Mesendoderm (in vitro differentiated cells): ENCODE measurements at regions not wholly inside any gene's neighbourhood (a gene's known extent, or its start where the extent isn't known, plus 50 kb on each side); places are given as distances from the start of the nearest gene placed in this dataset.

Experiments
- DNase-seq: peaks from one replicate; pipeline ENCODE4 v3.0.0; 2013
- H2AK5ac ChIP-seq: 2 replicates; pipeline ENCODE4 v1.6.1; 2013; ENCODE audit warnings: low read length, inconsistent platforms
- H2BK120ac ChIP-seq: 2 replicates; pipeline ENCODE4 v1.6.1; 2013; ENCODE audit warnings: low read depth, mild to moderate bottlenecking, low read length, moderate library complexity, mixed read lengths
- H2BK15ac ChIP-seq: replicated peaks from 2 replicates; pipeline ENCODE4 v1.6.1; 2013; ENCODE audit warnings: low read depth, mild to moderate bottlenecking, moderate library complexity
- H2BK5ac ChIP-seq: 2 replicates; pipeline ENCODE4 v1.6.1; 2013; ENCODE audit warnings: low read length, inconsistent platforms
- H3K18ac ChIP-seq: 2 replicates; pipeline ENCODE4 v1.6.1; 2013; ENCODE audit warnings: mild to moderate bottlenecking, low read length, mixed read lengths
- H3K23ac ChIP-seq: one replicate; pipeline ENCODE4 v1.6.1; 2013; ENCODE audit warnings: low read length
- H3K27ac ChIP-seq: 2 replicates; pipeline ENCODE4 v1.5.1; 2013; ENCODE audit warnings: low read depth, mild to moderate bottlenecking, inconsistent platforms, low read length, moderate library complexity
- H3K27me3 ChIP-seq: 2 replicates; pipeline ENCODE4 v1.6.1; 2013; ENCODE audit warnings: low read length, control low read depth, mild to moderate bottlenecking, inconsistent platforms; ENCODE audit not compliant: insufficient read depth, poor library complexity
- H3K36me3 ChIP-seq: 2 replicates; pipeline ENCODE4 v1.6.1; 2013; ENCODE audit warnings: low read length, inconsistent platforms; ENCODE audit not compliant: control insufficient read depth, insufficient read depth
- H3K4ac ChIP-seq: one replicate; pipeline ENCODE4 v1.6.1; 2013; ENCODE audit warnings: low read depth, mild to moderate bottlenecking, low read length, moderate library complexity
- H3K4me1 ChIP-seq: 2 replicates; pipeline ENCODE4 v1.6.1; 2013; ENCODE audit warnings: low read depth, low read length, inconsistent platforms; ENCODE audit not compliant: control insufficient read depth
- H3K4me2 ChIP-seq: 2 replicates; pipeline ENCODE4 v1.6.1; 2013; ENCODE audit warnings: low read length
- H3K4me3 ChIP-seq: 2 replicates; pipeline ENCODE4 v1.5.1; 2013; ENCODE audit warnings: mild to moderate bottlenecking, low read length
- H3K56ac ChIP-seq: one replicate; pipeline ENCODE4 v1.6.1; 2013; ENCODE audit warnings: low read length
- H3K79me1 ChIP-seq: 2 replicates; pipeline ENCODE4 v1.6.1; 2013; ENCODE audit warnings: low read length, inconsistent platforms
- H3K79me2 ChIP-seq: 2 replicates; pipeline ENCODE4 v1.6.1; 2013; ENCODE audit warnings: mild to moderate bottlenecking, low read length; ENCODE audit not compliant: control insufficient read depth, insufficient read depth
- H3K9ac ChIP-seq: 2 replicates; pipeline ENCODE4 v1.6.1; 2013; ENCODE audit warnings: low read length, inconsistent platforms
- H4K5ac ChIP-seq: one replicate; pipeline ENCODE4 v1.6.1; 2013; ENCODE audit warnings: low read length
- H4K8ac ChIP-seq: one replicate; pipeline ENCODE4 v1.6.1; 2013; ENCODE audit warnings: low read depth, mild to moderate bottlenecking, control low read depth, low read length, moderate library complexity
- WGBS: extraction: QIAGEN DNeasy Blood & Tissue Kit; methylation state at CpG from one replicate; pipeline ENCODE4 v1.1.7; 2013; ENCODE audit warnings: low lambda C conversion rate, missing lambda C conversion rate; ENCODE audit not compliant: insufficient coverage; ENCODE audit errors: extremely low coverage; 5-methylcytosine and 5-hydroxymethylcytosine counted together

GRCh38 chr1:81409262-81409661, 391.5 kb upstream of the ADGRL2 start:
- H4K8ac ChIP-seq, result no peak overlapping the region

GRCh38 chr1:81408419-81408818, 392.3 kb upstream of the ADGRL2 start:
- DNase-seq, result no peak
- no peak overlapping the region for H2BK5ac ChIP-seq
- no peak overlapping the region for H3K56ac ChIP-seq
- WGBS, result no CpG with 5 or more reads among the region's 6 CpGs
- no peak overlapping the region for H4K8ac ChIP-seq
- H4K5ac ChIP-seq, result no peak overlapping the region
- H3K79me1 ChIP-seq, result no peaks in the 10 kb centered on the region
- H3K4me1 ChIP-seq, result peaks cover 5% of the 10 kb centered on the region
- no peak overlapping the region for H3K27ac ChIP-seq
- no peak overlapping the region for H2BK120ac ChIP-seq
- H3K4me3 ChIP-seq, result no peak overlapping the region
- H3K4ac ChIP-seq, result no peak overlapping the region
- H3K18ac ChIP-seq, result no peak overlapping the region
- no peak overlapping the region for H3K23ac ChIP-seq
- no peaks in the 10 kb centered on the region for H3K79me2 ChIP-seq
- no peak overlapping the region for H3K4me2 ChIP-seq
- no peaks in the 10 kb centered on the region for H3K27me3 ChIP-seq
- H2AK5ac ChIP-seq, result no peak overlapping the region
- H2BK15ac ChIP-seq, result no peak overlapping the region
- H3K9ac ChIP-seq, result no peak overlapping the region
- H3K36me3 ChIP-seq, result no peaks in the 10 kb centered on the region

More at GRCh38 chr1:81409262-81409661, 391.5 kb upstream of the ADGRL2 start:
- Histone ChIP-seq H3K4me3 (no peak overlapping the region), H3K56ac (no peak overlapping the region), H3K4me2 (no peak overlapping the region), H3K27me3 (no peaks in the 10 kb centered on the region), H2BK5ac (no peak overlapping the region), H3K4me1 (peaks cover 5% of the 10 kb centered on the region), H3K9ac (no peak overlapping the region), H3K23ac (no peak overlapping the region), H3K79me1 (no peaks in the 10 kb centered on the region), H3K4ac (no peak overlapping the region), H3K79me2 (no peaks in the 10 kb centered on the region), H4K5ac (no peak overlapping the region), H2AK5ac (no peak overlapping the region), H3K36me3 (no peaks in the 10 kb centered on the region), H3K27ac (no peak overlapping the region), H2BK120ac (no peak overlapping the region), H3K18ac (no peak overlapping the region), H2BK15ac (no peak overlapping the region)
- DNase-seq, result no peak

DNA sequence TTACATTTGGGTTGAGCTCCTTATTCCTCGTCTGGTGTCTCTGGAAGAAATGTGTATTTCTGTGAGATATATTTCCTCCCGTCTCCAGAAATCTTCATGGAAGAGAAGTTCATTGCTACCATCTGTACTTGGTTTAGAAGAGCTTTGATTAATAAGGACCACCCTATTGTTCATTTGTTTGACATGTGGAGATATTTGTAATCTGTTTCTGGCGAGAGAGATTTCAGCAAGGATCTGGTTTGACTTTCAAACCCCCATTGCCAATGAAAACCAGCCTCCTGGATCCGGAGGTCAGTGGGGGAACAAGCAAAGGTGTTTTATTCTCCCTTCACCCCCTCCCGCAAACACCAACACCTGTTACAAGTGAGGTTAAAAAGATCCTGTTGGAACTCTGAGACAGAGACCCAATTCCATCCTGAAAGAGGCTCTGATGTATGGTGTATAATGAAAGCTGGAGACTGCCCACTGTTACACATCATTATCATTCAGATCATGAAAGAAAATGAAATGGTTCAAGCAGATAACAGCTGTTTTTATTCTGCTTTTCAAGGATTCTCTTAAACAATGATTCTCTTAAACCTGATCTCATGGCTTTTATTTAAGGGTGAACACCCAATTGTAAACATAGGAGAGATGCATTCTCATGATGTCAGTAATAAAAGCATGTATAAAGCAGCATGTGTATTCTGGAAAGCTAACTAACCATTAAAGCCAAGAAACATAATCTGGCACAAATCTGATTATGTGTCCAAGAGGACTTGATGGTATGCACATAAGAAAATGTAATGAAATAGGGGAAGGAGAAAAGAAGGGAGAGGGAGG, 393.5 kb upstream of the ADGRL2 start:
- no peak overlapping the region for H3K4ac ChIP-seq
- no peak overlapping the region for H2BK5ac ChIP-seq
- no peak for DNase-seq
- no peak overlapping the region for H3K4me2 ChIP-seq
- H2AK5ac ChIP-seq, result no peak overlapping the region
- peaks cover 5% of the 10 kb centered on the region for H3K4me1 ChIP-seq
- no peak overlapping the region for H3K56ac ChIP-seq
- H3K18ac ChIP-seq, result peak overlapping the region; percentile 30
- no peak overlapping the region for H4K8ac ChIP-seq
- no peak overlapping the region for H3K23ac ChIP-seq
- H3K36me3 ChIP-seq, result no peaks in the 10 kb centered on the region
- H2BK15ac ChIP-seq, result no peak overlapping the region
- H3K4me3 ChIP-seq, result no peak overlapping the region
- H3K79me2 ChIP-seq, result no peaks in the 10 kb centered on the region
- no peak overlapping the region for H4K5ac ChIP-seq
- H3K9ac ChIP-seq, result no peak overlapping the region
- no peak overlapping the region for H2BK120ac ChIP-seq
- no peaks in the 10 kb centered on the region for H3K79me1 ChIP-seq
- no CpG with 5 or more reads among the region's 5 CpGs for WGBS
- no peaks in the 10 kb centered on the region for H3K27me3 ChIP-seq
- H3K27ac ChIP-seq, result no peak overlapping the region

- Histone ChIP-seq H3K4me1 (peaks cover 5% of the 10 kb centered on the region), H2BK5ac (no peak overlapping the region), H3K27me3 (no peaks in the 10 kb centered on the region), H3K56ac (no peak overlapping the region), H4K8ac (no peak overlapping the region), H2BK15ac (no peak overlapping the region), H3K23ac (no peak overlapping the region), H3K79me2 (no peaks in the 10 kb centered on the region), H3K4me3 (no peak overlapping the region), H3K9ac (no peak overlapping the region), H3K79me1 (no peaks in the 10 kb centered on the region), H2AK5ac (no peak overlapping the region), H3K27ac (no peak overlapping the region), H3K4me2 (no peak overlapping the region), H4K5ac (no peak overlapping the region), H3K18ac (peak overlapping the region; percentile 28), H2BK120ac (no peak overlapping the region), H3K36me3 (no peaks in the 10 kb centered on the region), H3K4ac (no peak overlapping the region)
- no peak for DNase-seq
- no CpG with 5 or more reads among the region's 8 CpGs for WGBS
These were observed 394.3 kb upstream of the ADGRL2 start for GRCh38 chr1:81406292-81406999.

GRCh38 chr1:81398041-81398440, 402.7 kb upstream of the ADGRL2 start:
- H3K9ac ChIP-seq, result no peak overlapping the region
- no peak overlapping the region for H3K23ac ChIP-seq
- no peak for DNase-seq

More at GRCh38 chr1:81398041-81398440, 402.7 kb upstream of the ADGRL2 start:
- Histone ChIP-seq H3K4me1 (no peaks in the 10 kb centered on the region), H3K36me3 (no peaks in the 10 kb centered on the region), H3K79me1 (no peaks in the 10 kb centered on the region), H2BK15ac (no peak overlapping the region), H3K27me3 (no peaks in the 10 kb centered on the region), H3K4me3 (no peak overlapping the region), H3K27ac (no peak overlapping the region), H2BK5ac (no peak overlapping the region), H3K56ac (no peak overlapping the region), H3K4ac (no peak overlapping the region), H4K5ac (no peak overlapping the region), H2AK5ac (no peak overlapping the region), H3K79me2 (no peaks in the 10 kb centered on the region), H3K18ac (no peak overlapping the region), H3K4me2 (no peak overlapping the region), H4K8ac (no peak overlapping the region), H2BK120ac (no peak overlapping the region)
